HepG2 (cell line): ENCODE measurements at regions not wholly inside any gene's neighbourhood (a gene's known extent, or its start where the extent isn't known, plus 50 kb on each side); places are given as distances from the start of the nearest gene placed in this dataset.

Experiments used
- ATF7 ChIP-seq, 2 experiments: fragments of 450-650 bp in 1 of 2; sonication (generic) in 1 of 2; formaldehyde crosslinking in 1 of 2; IDR thresholded peaks; 2 replicates each; pipeline versions ENCODE4 v1.4.0 to v1.6.1; 2016 to 2020; ENCODE audit warnings: antibody characterized with exemption in 1 of 2, mild to moderate bottlenecking in 1 of 2, missing genetic modification reagents in 1 of 2
- CHD2 ChIP-seq: IDR thresholded peaks from 2 replicates; pipeline ENCODE4 v1.6.1; 2011; ENCODE audit warnings: low read depth, low read length, improper control_type of control experiment
- E2F1 ChIP-seq: sonication (generic); formaldehyde crosslinking; IDR thresholded peaks from 2 replicates; pipeline ENCODE4 v1.5.0; 2020; ENCODE audit warnings: missing genetic modification reagents
- PCBP2 ChIP-seq: fragments of 200-400 bp; formaldehyde crosslinking; optimal IDR thresholded peaks from 2 replicates; pipeline ENCODE3; 2018; ENCODE audit warnings: low read length, low read depth; ENCODE audit not compliant: poor library complexity, severe bottlenecking
- RBM22 ChIP-seq: fragments of 200-400 bp; formaldehyde crosslinking; optimal IDR thresholded peaks from 2 replicates; pipeline ENCODE3; 2017; ENCODE audit warnings: mild to moderate bottlenecking, low read length, moderate library complexity
- TAF1 ChIP-seq: sonication (generic); formaldehyde crosslinking; IDR thresholded peaks from 2 replicates; pipeline ENCODE4 v1.4.0; 2020; ENCODE audit warnings: missing genetic modification reagents

GRCh38 chr2:81136296-81136695 lies 831.7 kb upstream of the LRRTM1 start:
- TF ChIP-seq CHD2 (no peak), PCBP2 (no peak), RBM22 (no peak), ATF7 (IDR thresholded peaks at IDR 0.05) (no peak), ATF7 (CRISPR knock-in tag; IDR thresholded peaks at IDR 0.05) (no peak), TAF1 (no peak), E2F1 (no peak)
